ENCODE measurements at regions not wholly inside any gene's neighbourhood (a gene's known extent, or its start where the extent isn't known, plus 50 kb on each side); places are given as distances from the start of the nearest gene placed in this dataset.

DNA sequence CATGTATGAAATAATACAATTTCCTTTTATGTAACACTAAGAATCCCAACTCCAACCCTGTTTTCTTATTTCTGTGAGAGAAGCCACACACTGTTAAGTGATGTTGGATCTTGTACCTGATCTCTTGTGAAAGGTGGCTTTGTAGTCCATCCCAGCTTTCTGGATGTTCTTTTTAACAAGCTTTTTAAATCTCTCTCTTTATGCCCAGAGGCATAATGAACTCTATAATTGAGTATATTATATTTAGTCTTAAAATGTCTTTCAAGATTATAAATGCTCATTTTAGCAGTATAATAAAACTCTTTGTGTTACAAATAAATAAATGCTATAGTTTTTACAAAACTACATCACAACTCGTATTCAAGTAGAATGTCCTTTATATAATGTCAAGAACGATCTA, 922.1 kb downstream of the EPHA7 start:
- TF ChIP-seq, protein P1, sequence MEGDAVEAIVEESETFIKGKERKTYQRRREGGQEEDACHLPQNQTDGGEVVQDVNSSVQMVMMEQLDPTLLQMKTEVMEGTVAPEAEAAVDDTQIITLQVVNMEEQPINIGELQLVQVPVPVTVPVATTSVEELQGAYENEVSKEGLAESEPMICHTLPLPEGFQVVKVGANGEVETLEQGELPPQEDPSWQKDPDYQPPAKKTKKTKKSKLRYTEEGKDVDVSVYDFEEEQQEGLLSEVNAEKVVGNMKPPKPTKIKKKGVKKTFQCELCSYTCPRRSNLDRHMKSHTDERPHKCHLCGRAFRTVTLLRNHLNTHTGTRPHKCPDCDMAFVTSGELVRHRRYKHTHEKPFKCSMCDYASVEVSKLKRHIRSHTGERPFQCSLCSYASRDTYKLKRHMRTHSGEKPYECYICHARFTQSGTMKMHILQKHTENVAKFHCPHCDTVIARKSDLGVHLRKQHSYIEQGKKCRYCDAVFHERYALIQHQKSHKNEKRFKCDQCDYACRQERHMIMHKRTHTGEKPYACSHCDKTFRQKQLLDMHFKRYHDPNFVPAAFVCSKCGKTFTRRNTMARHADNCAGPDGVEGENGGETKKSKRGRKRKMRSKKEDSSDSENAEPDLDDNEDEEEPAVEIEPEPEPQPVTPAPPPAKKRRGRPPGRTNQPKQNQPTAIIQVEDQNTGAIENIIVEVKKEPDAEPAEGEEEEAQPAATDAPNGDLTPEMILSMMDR (conservative IDR thresholded peaks at IDR 0.05) = no peak
- no peak for TF ChIP-seq EZH2 (IDR thresholded peaks at IDR 0.05; ENCODE audit: low read depth)
